Skin epidermis (tissue), 12 donors: ENCODE measurements at regions not wholly inside any gene's neighbourhood (a gene's known extent, or its start where the extent isn't known, plus 50 kb on each side); places are given as distances from the start of the nearest gene placed in this dataset.

Source experiments
- H3K27ac ChIP-seq, 21 experiments: fragments of 200-600 bp; sonication (generic) in 11 of 21; one replicate each; pipeline ENCODE4 v1.5.0; 2020; ENCODE audit warnings: mild to moderate bottlenecking in 3 of 21, inconsistent platforms in 2 of 21, moderate library complexity in 2 of 21
- H3K4me3 ChIP-seq, 7 experiments: fragments of 200-600 bp; sonication (generic) in 2 of 7; one replicate each; pipeline ENCODE4 v1.5.0; 2020; ENCODE audit warnings: inconsistent platforms in 2 of 7, mild to moderate bottlenecking in 2 of 7, moderate library complexity in 1 of 7

- H3K27ac ChIP-seq = no peak overlapping the region
- no peak overlapping the region for H3K4me3 ChIP-seq
Observed at GRCh38 chr2:150145299-150145692, 342.2 kb downstream of the RND3 start.

- H3K4me3 ChIP-seq = no peak overlapping the region
- no peak overlapping the region for H3K27ac ChIP-seq
Observed at GRCh38 chr2:150144546-150145298, 342.7 kb downstream of the RND3 start.

GRCh38 chr2:150143087-150143536, 344.4 kb downstream of the RND3 start:
- no peak overlapping the region for H3K27ac ChIP-seq

GRCh38 chr2:150142561-150142960, 344.9 kb downstream of the RND3 start:
- H3K27ac ChIP-seq = no peak overlapping the region
- no peak overlapping the region for H3K4me3 ChIP-seq

More at GRCh38 chr2:150143087-150143536, 344.4 kb downstream of the RND3 start:
- H3K4me3 ChIP-seq = no peak overlapping the region

- no peak overlapping the region for H3K4me3 ChIP-seq
- peak overlapping the region in 1 of 21 experiments; percentile 14 for H3K27ac ChIP-seq
Observed at GRCh38 chr2:150141226-150142001, 346.1 kb downstream of the RND3 start.

- peak overlapping the region in 1 of 21 experiments; percentile 14 for H3K27ac ChIP-seq
- H3K4me3 ChIP-seq = no peak overlapping the region
Observed at GRCh38 chr2:150140777-150141176, 346.7 kb downstream of the RND3 start.

- H3K27ac ChIP-seq = no peak overlapping the region
- H3K4me3 ChIP-seq = no peak overlapping the region
Observed at GRCh38 chr2:150138587-150138986, 348.9 kb downstream of the RND3 start.

- Histone ChIP-seq H3K4me3 (no peak overlapping the region), H3K27ac (peak overlapping the region in 5 of 21 experiments; percentile 4 to 48 (median 18))
Observed at GRCh38 chr2:150137338-150138069, 350.0 kb downstream of the RND3 start.

- Histone ChIP-seq H3K4me3 (no peak overlapping the region), H3K27ac (peak overlapping the region in 11 of 21 experiments; percentile 4 to 66 (median 36))
Observed at GRCh38 chr2:150136893-150137292, 350.6 kb downstream of the RND3 start.

- Histone ChIP-seq H3K4me3 (no peak overlapping the region), H3K27ac (peak overlapping the region in 10 of 21 experiments; percentile 5 to 66 (median 40))
Observed at GRCh38 chr2:150136401-150136800, 351.1 kb downstream of the RND3 start.

- Histone ChIP-seq H3K27ac (peak overlapping the region in 3 of 21 experiments; percentile 22 to 37 (median 28)), H3K4me3 (no peak overlapping the region)
Observed at GRCh38 chr2:150135223-150135883, 352.1 kb downstream of the RND3 start.

GRCh38 chr2:150134223-150134857, 353.1 kb downstream of the RND3 start:
- H3K27ac ChIP-seq = peak overlapping the region in 5 of 21 experiments; percentile 3 to 37 (median 28)

GRCh38 chr2:150133623-150134022, 353.8 kb downstream of the RND3 start:
- Histone ChIP-seq H3K27ac (peak overlapping the region in 5 of 21 experiments; percentile 9 to 33 (median 26)), H3K4me3 (no peak overlapping the region)

More at GRCh38 chr2:150134223-150134857, 353.1 kb downstream of the RND3 start:
- no peak overlapping the region for H3K4me3 ChIP-seq

- H3K4me3 ChIP-seq = no peak overlapping the region
- H3K27ac ChIP-seq = no peak overlapping the region
Observed at GRCh38 chr2:150129921-150130575, 357.4 kb downstream of the RND3 start.

GRCh38 chr2:150127995-150128394, 359.5 kb downstream of the RND3 start:
- H3K4me3 ChIP-seq = no peak overlapping the region
- H3K27ac ChIP-seq = peak overlapping the region in 1 of 21 experiments; percentile 5

- H3K27ac ChIP-seq = peak overlapping the region in 1 of 21 experiments; percentile 5
Observed at GRCh38 chr2:150127346-150127990, 360.0 kb downstream of the RND3 start.

GRCh38 chr2:150126839-150127238, 360.6 kb downstream of the RND3 start:
- H3K4me3 ChIP-seq = no peak overlapping the region
- H3K27ac ChIP-seq = peak overlapping the region in 7 of 21 experiments; percentile 3 to 60 (median 28)

More at GRCh38 chr2:150127346-150127990, 360.0 kb downstream of the RND3 start:
- H3K4me3 ChIP-seq = no peak overlapping the region
